OCI-LY1 (cell line): ENCODE measurements at regions not wholly inside any gene's neighbourhood (a gene's known extent, or its start where the extent isn't known, plus 50 kb on each side); places are given as distances from the start of the nearest gene placed in this dataset.
"Not testable (repeated sequence)": the region's sequence is repeated elsewhere in the genome, so short reads cannot be mapped to it uniquely, and the experiment has no call there.

ENCODE experiments used
- H2AFZ ChIP-seq: fragments of 200-600 bp; sonication (generic), shearing (Covaris generic); 2 replicates; pipeline ENCODE4 v1.6.0; 2014; ENCODE audit warnings: antibody characterized with exemption, mild to moderate bottlenecking, low read length
- H3F3A ChIP-seq: fragments of 200-600 bp; sonication (generic), shearing (Covaris generic); 2 replicates; pipeline ENCODE4 v1.6.0; 2014; ENCODE audit warnings: mild to moderate bottlenecking, antibody characterized with exemption, low read length, moderate library complexity; ENCODE audit not compliant: insufficient read depth
- H3K27ac ChIP-seq: fragments of 200-600 bp; sonication (generic); 2 replicates; pipeline ENCODE4 v1.5.1; 2014; ENCODE audit warnings: low read length, mixed run types, mild to moderate bottlenecking, low read depth; ENCODE audit not compliant: poor library complexity, severe bottlenecking
- H3K27me3 ChIP-seq: fragments of 200-600 bp; sonication (generic); 2 replicates; pipeline ENCODE4 v1.6.0; 2014; ENCODE audit warnings: antibody characterized with exemption, mild to moderate bottlenecking, low read length, moderate library complexity; ENCODE audit not compliant: insufficient read depth
- H3K36me3 ChIP-seq: fragments of 200-600 bp; sonication (generic); 2 replicates; pipeline ENCODE4 v1.6.1; 2014; ENCODE audit warnings: mild to moderate bottlenecking, antibody characterized with exemption, low read length, moderate library complexity, mixed read lengths; ENCODE audit not compliant: insufficient read depth
- H3K4me1 ChIP-seq: fragments of 200-600 bp; sonication (generic); 2 replicates; pipeline ENCODE4 v1.5.1; 2014; ENCODE audit warnings: mild to moderate bottlenecking, low read length, moderate library complexity; ENCODE audit not compliant: insufficient read depth, severe bottlenecking
- H3K4me2 ChIP-seq: fragments of 200-600 bp; sonication (generic), shearing (Covaris generic); 2 replicates; pipeline ENCODE4 v1.6.1; 2014; ENCODE audit warnings: low read length
- H3K4me3 ChIP-seq: fragments of 200-600 bp; sonication (generic); 2 replicates; pipeline ENCODE4 v1.5.1; 2014; ENCODE audit warnings: low read length, low read depth, mild to moderate bottlenecking, mixed read lengths; ENCODE audit not compliant: poor library complexity, severe bottlenecking
- H3K79me2 ChIP-seq: fragments of 200-600 bp; shearing (Covaris generic); 2 replicates; pipeline ENCODE4 v1.6.1; 2016; ENCODE audit warnings: mixed run types, low read length, mixed read lengths; ENCODE audit not compliant: insufficient read depth
- H3K9ac ChIP-seq: fragments of 200-600 bp; sonication (generic), shearing (Covaris generic); 2 replicates; pipeline ENCODE4 v1.6.1; 2014; ENCODE audit warnings: mild to moderate bottlenecking, low read length, mixed read lengths
- H3K9me2 ChIP-seq: fragments of 200-600 bp; sonication (generic), shearing (Covaris generic); 2 replicates; pipeline ENCODE4 v1.6.1; 2014; ENCODE audit warnings: low read depth, mild to moderate bottlenecking, low read length, mixed read lengths
- H3K9me3 ChIP-seq: fragments of 200-600 bp; shearing (Covaris generic); 2 replicates; pipeline ENCODE4 v1.6.1; 2014; ENCODE audit warnings: low read length, mixed read lengths
- H4K20me1 ChIP-seq: fragments of 200-600 bp; sonication (generic), shearing (Covaris generic); 2 replicates; pipeline ENCODE4 v1.6.0; 2016; ENCODE audit warnings: mild to moderate bottlenecking, low read length; ENCODE audit not compliant: insufficient read depth
- EZH2 ChIP-seq: fragments of 200-600 bp; sonication (generic), shearing (Covaris generic); IDR thresholded peaks from 2 replicates; pipeline ENCODE4 v1.8.0; 2017; ENCODE audit warnings: borderline replicate concordance, mixed run types, mild to moderate bottlenecking, antibody characterized with exemption, low read length, moderate library complexity, mixed read lengths
- TF ChIP-seq, protein P1 (sequence below): fragments of 200-600 bp; sonication (generic), shearing (Covaris generic); IDR thresholded peaks from 2 replicates; pipeline ENCODE4 v1.5.1; 2017; ENCODE audit warnings: mild to moderate bottlenecking, antibody characterized with exemption, low read length, moderate library complexity, mixed read lengths

DNA sequence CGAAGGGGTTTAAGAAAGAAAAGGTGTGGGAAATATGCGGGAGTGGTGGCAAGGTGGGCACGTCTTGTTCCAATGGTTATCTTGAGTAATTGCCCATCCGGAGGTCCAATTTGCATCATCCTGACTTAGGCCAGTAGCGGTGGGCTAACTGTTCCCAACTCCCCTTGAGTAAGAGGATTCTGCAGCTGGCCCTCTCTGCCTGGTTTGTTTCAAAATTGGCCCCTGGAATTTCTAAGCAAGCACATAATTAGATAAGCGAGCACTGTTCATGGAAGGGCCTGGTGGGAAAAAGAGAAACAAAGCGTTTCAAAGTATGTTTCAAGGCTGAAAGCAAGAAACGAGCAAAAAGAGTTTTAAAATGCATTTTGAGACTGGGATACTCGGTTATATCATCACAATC is 198.2 kb downstream of the CEP135 start:
- Histone ChIP-seq H3K27me3 (no peaks in the 10 kb centered on the region), H3K27ac (no peak overlapping the region), H4K20me1 (no peaks in the 10 kb centered on the region), H3K36me3 (no peaks in the 10 kb centered on the region), H3K4me3 (no peak overlapping the region), H2AFZ (no peak overlapping the region), H3F3A (no peaks in the 10 kb centered on the region), H3K79me2 (no peaks in the 10 kb centered on the region), H3K4me1 (no peaks in the 10 kb centered on the region), H3K4me2 (no peak overlapping the region), H3K9me3 (no peaks in the 10 kb centered on the region), H3K9me2 (no peaks in the 10 kb centered on the region), H3K9ac (no peak overlapping the region)
- no peak for TF ChIP-seq EZH2
- TF ChIP-seq, protein P1, sequence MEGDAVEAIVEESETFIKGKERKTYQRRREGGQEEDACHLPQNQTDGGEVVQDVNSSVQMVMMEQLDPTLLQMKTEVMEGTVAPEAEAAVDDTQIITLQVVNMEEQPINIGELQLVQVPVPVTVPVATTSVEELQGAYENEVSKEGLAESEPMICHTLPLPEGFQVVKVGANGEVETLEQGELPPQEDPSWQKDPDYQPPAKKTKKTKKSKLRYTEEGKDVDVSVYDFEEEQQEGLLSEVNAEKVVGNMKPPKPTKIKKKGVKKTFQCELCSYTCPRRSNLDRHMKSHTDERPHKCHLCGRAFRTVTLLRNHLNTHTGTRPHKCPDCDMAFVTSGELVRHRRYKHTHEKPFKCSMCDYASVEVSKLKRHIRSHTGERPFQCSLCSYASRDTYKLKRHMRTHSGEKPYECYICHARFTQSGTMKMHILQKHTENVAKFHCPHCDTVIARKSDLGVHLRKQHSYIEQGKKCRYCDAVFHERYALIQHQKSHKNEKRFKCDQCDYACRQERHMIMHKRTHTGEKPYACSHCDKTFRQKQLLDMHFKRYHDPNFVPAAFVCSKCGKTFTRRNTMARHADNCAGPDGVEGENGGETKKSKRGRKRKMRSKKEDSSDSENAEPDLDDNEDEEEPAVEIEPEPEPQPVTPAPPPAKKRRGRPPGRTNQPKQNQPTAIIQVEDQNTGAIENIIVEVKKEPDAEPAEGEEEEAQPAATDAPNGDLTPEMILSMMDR = no peak

- H4K20me1 ChIP-seq = no peaks in the 10 kb centered on the region
- no peaks in the 10 kb centered on the region for H3K27me3 ChIP-seq
- H3K9ac ChIP-seq = no peak overlapping the region
- no peaks in the 10 kb centered on the region for H3K9me3 ChIP-seq
- H3K9me2 ChIP-seq = no peaks in the 10 kb centered on the region
- TF ChIP-seq, protein P1 = no peak
- TF ChIP-seq EZH2 = no peak
- H3K4me1 ChIP-seq = no peaks in the 10 kb centered on the region
- H3K4me2 ChIP-seq = no peak overlapping the region
- H3K4me3 ChIP-seq = no peak overlapping the region
- no peaks in the 10 kb centered on the region for H3K36me3 ChIP-seq
- no peaks in the 10 kb centered on the region for H3K79me2 ChIP-seq
- H2AFZ ChIP-seq = no peak overlapping the region
- H3K27ac ChIP-seq = no peak overlapping the region
- H3F3A ChIP-seq = no peaks in the 10 kb centered on the region
These were observed 193.3 kb downstream of the CEP135 start for GRCh38 chr4:56142088-56142487.

- no peaks in the 10 kb centered on the region for H4K20me1 ChIP-seq
- no peak overlapping the region for H3K27ac ChIP-seq
- no peaks in the 10 kb centered on the region for H3K36me3 ChIP-seq
- TF ChIP-seq EZH2 = no peak
- TF ChIP-seq, protein P1 = no peak
- no peaks in the 10 kb centered on the region for H3K9me3 ChIP-seq
- no peaks in the 10 kb centered on the region for H3K79me2 ChIP-seq
- no peak overlapping the region for H3K4me2 ChIP-seq
- H3K4me3 ChIP-seq = no peak overlapping the region
- no peaks in the 10 kb centered on the region for H3K9me2 ChIP-seq
- H3K27me3 ChIP-seq = no peaks in the 10 kb centered on the region
- no peaks in the 10 kb centered on the region for H3F3A ChIP-seq
- H2AFZ ChIP-seq = no peak overlapping the region
- no peaks in the 10 kb centered on the region for H3K4me1 ChIP-seq
- no peak overlapping the region for H3K9ac ChIP-seq
These were observed 190.6 kb downstream of the CEP135 start for GRCh38 chr4:56139241-56139827.

GRCh38 chr4:56134834-56135233 is 186.1 kb downstream of the CEP135 start:
- not testable (repeated sequence) for H3K9me2 ChIP-seq, H3K9me3 ChIP-seq, H3K4me1 ChIP-seq, H2AFZ ChIP-seq, H3K27ac ChIP-seq, H3K4me2 ChIP-seq, H3K79me2 ChIP-seq, H3K9ac ChIP-seq, H3F3A ChIP-seq, H3K27me3 ChIP-seq, H4K20me1 ChIP-seq, H3K4me3 ChIP-seq, H3K36me3 ChIP-seq
